Mucosa of descending colon (tissue), 3 donors: ENCODE measurements at regions not wholly inside any gene's neighbourhood (a gene's known extent, or its start where the extent isn't known, plus 50 kb on each side); places are given as distances from the start of the nearest gene placed in this dataset.

Experiments used
- ATAC-seq: fragments of 200-7000 bp; cut with Tn5 transposase; one replicate; pipeline ENCODE4 v1.9.1; 2020; ENCODE audit warnings: mild to moderate bottlenecking, moderate library complexity
- DNase-seq, 3 donors: peaks; one replicate each; pipeline ENCODE4 v3.0.0-alpha.2; 2020
- H3K36me3 ChIP-seq: fragments of 200-600 bp; one replicate; pipeline ENCODE4 v1.8.0; 2021; ENCODE audit warnings: low read depth, mild to moderate bottlenecking
- H3K4me1 ChIP-seq: fragments of 200-600 bp; one replicate; pipeline ENCODE4 v1.8.0; 2021; ENCODE audit warnings: low read depth, mild to moderate bottlenecking
- H3K4me3 ChIP-seq: fragments of 200-600 bp; one replicate; pipeline ENCODE4 v1.8.0; 2021; ENCODE audit warnings: mild to moderate bottlenecking
- H3K9me3 ChIP-seq: fragments of 200-600 bp; one replicate; pipeline ENCODE4 v1.8.0; 2021; ENCODE audit warnings: mild to moderate bottlenecking
- CTCF ChIP-seq: fragments of 200-600 bp; IDR thresholded peaks from one replicate; pipeline ENCODE4 v1.8.0; 2022; ENCODE audit warnings: antibody characterized with exemption, mild to moderate bottlenecking
- intact Hi-C, 2 donors: fragments of 100-400 bp; cut with DNase I in 1 of 2; cut with micrococcal nuclease in 1 of 2; formaldehyde crosslinking; loops; one replicate each; pipeline versions ENCODE4 v1.11.0 to v1.11.1; 2022; cut with DNase I, micrococcal nuclease
- donor health status: DM: no; HTN: no; CAD: no; lungs with moderate emphysema.
- donor health status: DM: no; HTN: no; CAD: no.
- donor health status: DM: no; HTN: yes; CAD: no.

GRCh38 chr20:6440443-6440799 lies 317.6 kb upstream of the FERMT1 start:
- DNase-seq, result no peak
- Histone ChIP-seq H3K36me3 (no peaks in the 10 kb centered on the region), H3K9me3 (no peaks in the 10 kb centered on the region), H3K4me1 (no peaks in the 10 kb centered on the region), H3K4me3 (no peak overlapping the region)
- intact Hi-C loops, result no loop called here
- TF ChIP-seq CTCF, result no peak
- ATAC-seq, result no peak

GRCh38 chr20:6439737-6440442 lies 317.1 kb upstream of the FERMT1 start:
- Histone ChIP-seq H3K4me3 (no peak overlapping the region), H3K9me3 (no peaks in the 10 kb centered on the region), H3K4me1 (no peaks in the 10 kb centered on the region), H3K36me3 (no peaks in the 10 kb centered on the region)
- intact Hi-C loops, result no loop called here
- no peak for TF ChIP-seq CTCF
- ATAC-seq, result no peak
- no peak for DNase-seq

- DNase-seq (no peak), ATAC-seq (no peak)
- TF ChIP-seq CTCF, result no peak
- Histone ChIP-seq H3K36me3 (no peaks in the 10 kb centered on the region), H3K4me1 (no peaks in the 10 kb centered on the region), H3K4me3 (no peak overlapping the region), H3K9me3 (no peaks in the 10 kb centered on the region)
- intact Hi-C loops, result no loop called here
Observed at GRCh38 chr20:6434131-6434530, 311.3 kb upstream of the FERMT1 start.

GRCh38 chr20:6430381-6430780 lies 307.6 kb upstream of the FERMT1 start:
- H3K9me3 ChIP-seq, result no peaks in the 10 kb centered on the region
- no peak overlapping the region for H3K4me3 ChIP-seq
- DNase-seq (no peak), ATAC-seq (no peak)
- no peak for TF ChIP-seq CTCF
- no peaks in the 10 kb centered on the region for H3K36me3 ChIP-seq
- intact Hi-C loops, result no loop called here
- H3K4me1 ChIP-seq, result no peaks in the 10 kb centered on the region

GRCh38 chr20:6426287-6426891 lies 303.6 kb upstream of the FERMT1 start:
- Histone ChIP-seq H3K4me3 (no peak overlapping the region), H3K9me3 (no peaks in the 10 kb centered on the region), H3K36me3 (no peaks in the 10 kb centered on the region), H3K4me1 (no peaks in the 10 kb centered on the region)
- intact Hi-C loops, result no loop called here
- DNase-seq (no peak), ATAC-seq (no peak)
- TF ChIP-seq CTCF, result no peak
